Fibroblast of mammary gland (primary cell): ENCODE measurements at regions not wholly inside any gene's neighbourhood (a gene's known extent, or its start where the extent isn't known, plus 50 kb on each side); places are given as distances from the start of the nearest gene placed in this dataset.

Source experiments
- DNase-seq: peaks from one replicate; pipeline ENCODE4 v3.0.0-alpha.2; 2010; ENCODE audit warnings: low read depth
- H3K4me3 ChIP-seq: 2 replicates; pipeline ENCODE4 v1.5.1; 2011; ENCODE audit warnings: low read depth, mild to moderate bottlenecking, low read length, moderate library complexity; ENCODE audit not compliant: control insufficient read depth
- TF ChIP-seq, protein P1 (sequence below): conservative IDR thresholded peaks from 2 replicates; pipeline ENCODE4 v1.5.1; 2011; ENCODE audit warnings: low read depth, low read length, inconsistent platforms; ENCODE audit not compliant: control insufficient read depth, insufficient read depth

GRCh38 chr1:48084826-48085225 is 87.6 kb upstream of the TRABD2B start:
- TF ChIP-seq, protein P1, sequence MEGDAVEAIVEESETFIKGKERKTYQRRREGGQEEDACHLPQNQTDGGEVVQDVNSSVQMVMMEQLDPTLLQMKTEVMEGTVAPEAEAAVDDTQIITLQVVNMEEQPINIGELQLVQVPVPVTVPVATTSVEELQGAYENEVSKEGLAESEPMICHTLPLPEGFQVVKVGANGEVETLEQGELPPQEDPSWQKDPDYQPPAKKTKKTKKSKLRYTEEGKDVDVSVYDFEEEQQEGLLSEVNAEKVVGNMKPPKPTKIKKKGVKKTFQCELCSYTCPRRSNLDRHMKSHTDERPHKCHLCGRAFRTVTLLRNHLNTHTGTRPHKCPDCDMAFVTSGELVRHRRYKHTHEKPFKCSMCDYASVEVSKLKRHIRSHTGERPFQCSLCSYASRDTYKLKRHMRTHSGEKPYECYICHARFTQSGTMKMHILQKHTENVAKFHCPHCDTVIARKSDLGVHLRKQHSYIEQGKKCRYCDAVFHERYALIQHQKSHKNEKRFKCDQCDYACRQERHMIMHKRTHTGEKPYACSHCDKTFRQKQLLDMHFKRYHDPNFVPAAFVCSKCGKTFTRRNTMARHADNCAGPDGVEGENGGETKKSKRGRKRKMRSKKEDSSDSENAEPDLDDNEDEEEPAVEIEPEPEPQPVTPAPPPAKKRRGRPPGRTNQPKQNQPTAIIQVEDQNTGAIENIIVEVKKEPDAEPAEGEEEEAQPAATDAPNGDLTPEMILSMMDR = no peak
- H3K4me3 ChIP-seq = no peak overlapping the region

GRCh38 chr1:48082271-48082962 is 85.2 kb upstream of the TRABD2B start:
- DNase-seq = no peak
- H3K4me3 ChIP-seq = no peak overlapping the region
- TF ChIP-seq, protein P1 = no peak

More at GRCh38 chr1:48084826-48085225, 87.6 kb upstream of the TRABD2B start:
- DNase-seq = no peak

DNA sequence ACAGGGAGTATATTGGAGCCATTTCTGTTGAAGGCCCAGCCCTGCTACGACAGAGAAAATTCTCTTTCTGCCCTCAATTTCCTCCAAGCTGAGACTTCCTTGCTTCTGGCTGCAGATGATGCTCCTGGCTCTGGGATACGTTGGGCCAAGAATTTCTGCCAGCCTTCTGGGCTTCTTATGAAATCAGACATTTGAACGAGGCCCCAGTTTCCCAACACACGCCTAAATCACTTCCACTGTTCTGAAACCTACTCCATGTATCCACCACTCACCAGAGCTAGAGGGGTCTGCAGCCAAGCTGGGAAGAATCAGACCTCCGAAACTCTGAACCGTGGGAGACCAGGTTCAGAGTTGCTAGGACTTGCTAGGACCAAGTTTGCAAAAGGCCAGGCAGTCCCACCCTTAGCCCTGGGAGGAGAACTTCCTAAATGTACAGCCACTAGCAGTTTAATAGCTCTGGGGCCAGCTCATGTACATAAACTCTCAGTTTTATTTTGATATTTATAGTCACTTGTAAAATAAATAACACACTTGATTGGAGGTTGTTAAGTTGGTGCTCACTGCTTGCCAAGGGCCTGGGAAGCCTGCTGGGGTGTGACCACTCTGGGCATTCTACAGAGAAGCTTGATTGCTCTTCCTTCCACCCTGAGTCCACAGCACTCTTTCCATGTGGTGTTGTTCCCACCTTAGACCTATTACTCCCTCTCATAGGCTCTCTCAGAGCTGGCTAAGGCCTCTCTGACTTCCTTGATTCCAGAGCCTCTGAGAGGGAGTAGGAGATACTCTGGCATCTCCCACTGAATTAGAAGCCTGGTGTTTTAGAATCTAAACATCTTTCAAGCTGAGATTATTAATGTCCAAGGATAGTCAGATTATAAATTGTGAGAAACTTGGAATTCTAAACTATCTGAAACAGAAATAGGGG is 83.4 kb upstream of the TRABD2B start:
- TF ChIP-seq, protein P1 = no peak
- no peak for DNase-seq
- H3K4me3 ChIP-seq = no peak overlapping the region

- no peak for DNase-seq
- H3K4me3 ChIP-seq = no peak overlapping the region
- TF ChIP-seq, protein P1 = no peak
Observed at GRCh38 chr1:48079096-48079495, 81.9 kb upstream of the TRABD2B start.

- TF ChIP-seq, protein P1 = no peak
- no peak overlapping the region for H3K4me3 ChIP-seq
- no peak for DNase-seq
Observed at GRCh38 chr1:48077795-48078222, 80.6 kb upstream of the TRABD2B start.

GRCh38 chr1:48076017-48076416 is 78.8 kb upstream of the TRABD2B start:
- TF ChIP-seq, protein P1 = no peak
- DNase-seq = no peak
- no peak overlapping the region for H3K4me3 ChIP-seq
